HEK293 (cell line): ENCODE measurements at regions not wholly inside any gene's neighbourhood (a gene's known extent, or its start where the extent isn't known, plus 50 kb on each side); places are given as distances from the start of the nearest gene placed in this dataset.

Experiments
- IKZF3 ChIP-seq: fragments of 450-650 bp; IDR thresholded peaks from 2 replicates; pipeline ENCODE4 v1.5.0; 2018; ENCODE audit warnings: missing biosample characterization, mild to moderate bottlenecking, missing genetic modification characterization, moderate library complexity
- OSR2 ChIP-seq: fragments of 450-650 bp; formaldehyde crosslinking; IDR thresholded peaks from 2 replicates; pipeline ENCODE4 v1.5.1; 2016; ENCODE audit warnings: missing biosample characterization, missing genetic modification characterization
- WT1 ChIP-seq: fragments of 450-650 bp; formaldehyde crosslinking; IDR thresholded peaks from 2 replicates; pipeline ENCODE4 v1.5.1; 2016; ENCODE audit warnings: missing biosample characterization, missing genetic modification characterization
- YY2 ChIP-seq: fragments of 450-650 bp; formaldehyde crosslinking; IDR thresholded peaks from 2 replicates; pipeline ENCODE4 v1.5.1; 2016; ENCODE audit warnings: missing biosample characterization, missing genetic modification characterization
- ZBTB20 ChIP-seq: fragments of 450-650 bp; formaldehyde crosslinking; IDR thresholded peaks from 2 replicates; pipeline ENCODE4 v1.5.1; 2016; ENCODE audit warnings: missing biosample characterization, missing genetic modification characterization
- ZNF274 ChIP-seq, 2 experiments: fragments of 200-500 bp in 1 of 2; fragments of 450-650 bp in 1 of 2; sonication (Bioruptor generic) in 1 of 2; formaldehyde crosslinking in 1 of 2; IDR thresholded peaks; 2 replicates each; pipeline versions ENCODE4 v1.5.1 to v1.6.1; 2014 to 2016; ENCODE audit warnings: borderline replicate concordance in 1 of 2, inconsistent platforms in 1 of 2, low read length in 1 of 2, missing biosample characterization in 1 of 2, missing genetic modification characterization in 1 of 2
- ZNF792 ChIP-seq: fragments of 450-650 bp; formaldehyde crosslinking; IDR thresholded peaks from 2 replicates; pipeline ENCODE4 v1.5.1; 2016; ENCODE audit warnings: missing biosample characterization, missing genetic modification characterization
- TF ChIP-seq, protein P1 (sequence below): fragments of 450-650 bp; formaldehyde crosslinking; IDR thresholded peaks from 2 replicates; pipeline ENCODE4 v1.5.1; 2016; ENCODE audit warnings: missing biosample characterization, missing genetic modification characterization
- TF ChIP-seq, protein P2 (sequence below): fragments of 450-650 bp; formaldehyde crosslinking; IDR thresholded peaks from 2 replicates; pipeline ENCODE4 v1.5.1; 2017; ENCODE audit warnings: missing biosample characterization, mild to moderate bottlenecking, missing genetic modification characterization, moderate library complexity

GRCh38 chr3:28743831-28744230 is 395.2 kb upstream of the AZI2 start:
- TF ChIP-seq WT1 (no peak), ZNF274 (IDR thresholded peaks at IDR 0.05; ENCODE audit: low read length) (no peak), ZNF274 (tag by site-specific recombination; IDR thresholded peaks at IDR 0.05; ENCODE audit: borderline replicate concordance) (no peak), ZBTB20 (tag by site-specific recombination) (no peak), OSR2 (tag by site-specific recombination) (no peak), YY2 (tag by site-specific recombination) (no peak), ZNF792 (tag by site-specific recombination) (no peak), IKZF3 (tag by site-specific recombination) (no peak)
- TF ChIP-seq, protein P1, sequence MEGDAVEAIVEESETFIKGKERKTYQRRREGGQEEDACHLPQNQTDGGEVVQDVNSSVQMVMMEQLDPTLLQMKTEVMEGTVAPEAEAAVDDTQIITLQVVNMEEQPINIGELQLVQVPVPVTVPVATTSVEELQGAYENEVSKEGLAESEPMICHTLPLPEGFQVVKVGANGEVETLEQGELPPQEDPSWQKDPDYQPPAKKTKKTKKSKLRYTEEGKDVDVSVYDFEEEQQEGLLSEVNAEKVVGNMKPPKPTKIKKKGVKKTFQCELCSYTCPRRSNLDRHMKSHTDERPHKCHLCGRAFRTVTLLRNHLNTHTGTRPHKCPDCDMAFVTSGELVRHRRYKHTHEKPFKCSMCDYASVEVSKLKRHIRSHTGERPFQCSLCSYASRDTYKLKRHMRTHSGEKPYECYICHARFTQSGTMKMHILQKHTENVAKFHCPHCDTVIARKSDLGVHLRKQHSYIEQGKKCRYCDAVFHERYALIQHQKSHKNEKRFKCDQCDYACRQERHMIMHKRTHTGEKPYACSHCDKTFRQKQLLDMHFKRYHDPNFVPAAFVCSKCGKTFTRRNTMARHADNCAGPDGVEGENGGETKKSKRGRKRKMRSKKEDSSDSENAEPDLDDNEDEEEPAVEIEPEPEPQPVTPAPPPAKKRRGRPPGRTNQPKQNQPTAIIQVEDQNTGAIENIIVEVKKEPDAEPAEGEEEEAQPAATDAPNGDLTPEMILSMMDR (tag by site-specific recombination), result no peak
- TF ChIP-seq, protein P2, sequence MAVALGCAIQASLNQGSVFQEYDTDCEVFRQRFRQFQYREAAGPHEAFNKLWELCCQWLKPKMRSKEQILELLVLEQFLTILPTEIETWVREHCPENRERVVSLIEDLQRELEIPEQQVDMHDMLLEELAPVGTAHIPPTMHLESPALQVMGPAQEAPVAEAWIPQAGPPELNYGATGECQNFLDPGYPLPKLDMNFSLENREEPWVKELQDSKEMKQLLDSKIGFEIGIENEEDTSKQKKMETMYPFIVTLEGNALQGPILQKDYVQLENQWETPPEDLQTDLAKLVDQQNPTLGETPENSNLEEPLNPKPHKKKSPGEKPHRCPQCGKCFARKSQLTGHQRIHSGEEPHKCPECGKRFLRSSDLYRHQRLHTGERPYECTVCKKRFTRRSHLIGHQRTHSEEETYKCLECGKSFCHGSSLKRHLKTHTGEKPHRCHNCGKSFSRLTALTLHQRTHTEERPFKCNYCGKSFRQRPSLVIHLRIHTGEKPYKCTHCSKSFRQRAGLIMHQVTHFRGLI (tag by site-specific recombination), result no peak
